H1 (cell line): ENCODE measurements at regions not wholly inside any gene's neighbourhood (a gene's known extent, or its start where the extent isn't known, plus 50 kb on each side); places are given as distances from the start of the nearest gene placed in this dataset.

Source experiments
- CBX5 ChIP-seq: fragments of 300-800, 300-1000 bp; sonication (generic); IDR thresholded peaks from 2 replicates; pipeline ENCODE4 v1.7.1; 2016; ENCODE audit warnings: antibody characterized with exemption, low read length, low read depth
- TF ChIP-seq, protein P1 (sequence below), 3 experiments: IDR thresholded peaks; 1 replicate in 2 of 3; 2 replicates in 1 of 3; pipeline versions ENCODE4 v1.5.1 to v1.6.1; 2011; ENCODE audit warnings: low read length in 3 of 3, mild to moderate bottlenecking in 3 of 3, inconsistent platforms in 2 of 3, low read depth in 1 of 3, moderate library complexity in 1 of 3; ENCODE audit not compliant: insufficient read depth in 1 of 3; ENCODE audit errors: control extremely low read depth in 1 of 3

- TF ChIP-seq, protein P1, sequence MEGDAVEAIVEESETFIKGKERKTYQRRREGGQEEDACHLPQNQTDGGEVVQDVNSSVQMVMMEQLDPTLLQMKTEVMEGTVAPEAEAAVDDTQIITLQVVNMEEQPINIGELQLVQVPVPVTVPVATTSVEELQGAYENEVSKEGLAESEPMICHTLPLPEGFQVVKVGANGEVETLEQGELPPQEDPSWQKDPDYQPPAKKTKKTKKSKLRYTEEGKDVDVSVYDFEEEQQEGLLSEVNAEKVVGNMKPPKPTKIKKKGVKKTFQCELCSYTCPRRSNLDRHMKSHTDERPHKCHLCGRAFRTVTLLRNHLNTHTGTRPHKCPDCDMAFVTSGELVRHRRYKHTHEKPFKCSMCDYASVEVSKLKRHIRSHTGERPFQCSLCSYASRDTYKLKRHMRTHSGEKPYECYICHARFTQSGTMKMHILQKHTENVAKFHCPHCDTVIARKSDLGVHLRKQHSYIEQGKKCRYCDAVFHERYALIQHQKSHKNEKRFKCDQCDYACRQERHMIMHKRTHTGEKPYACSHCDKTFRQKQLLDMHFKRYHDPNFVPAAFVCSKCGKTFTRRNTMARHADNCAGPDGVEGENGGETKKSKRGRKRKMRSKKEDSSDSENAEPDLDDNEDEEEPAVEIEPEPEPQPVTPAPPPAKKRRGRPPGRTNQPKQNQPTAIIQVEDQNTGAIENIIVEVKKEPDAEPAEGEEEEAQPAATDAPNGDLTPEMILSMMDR (IDR thresholded peaks at IDR 0.05; ENCODE audit: control extremely low read depth in 1 of 3, insufficient read depth in 1 of 3, low read depth in 1 of 3, low read length in 3 of 3) = no peak
- TF ChIP-seq CBX5 = no peak
Observed at GRCh38 chr2:19728125-19728524, 173.7 kb downstream of the TTC32 start.
